HepG2 (cell line): ENCODE measurements at regions not wholly inside any gene's neighbourhood (a gene's known extent, or its start where the extent isn't known, plus 50 kb on each side); places are given as distances from the start of the nearest gene placed in this dataset.

ENCODE experiments used
- ATAC-seq: fragments of 200-7000 bp; cut with Tn5 transposase; 3 replicates; pipeline ENCODE4 v1.9.1; 2020; ENCODE audit warnings: mild to moderate bottlenecking, moderate library complexity
- BruUV-seq: library from RNA; stranded (reverse); fragments of 400-500 nt; replicated peaks from 2 replicates; lab custom pipeline; 2021; lab: Mats Ljungman, UMichigan
- CTCF ChIA-PET: fragments of 300-600 bp; formaldehyde crosslinking; extraction: SDS; loops from one replicate; lab custom pipeline; 2021; ENCODE audit warnings: low total read pairs, inconsistent platforms, low intra/inter-chr PET ratio; lab: Yijun Ruan, JAX
- POLR2A ChIA-PET: fragments of 350-600 bp; sonication (Branson Sonifier 250); formaldehyde crosslinking; loops from one replicate; lab custom pipeline; 2020; ENCODE audit warnings: antibody characterized with exemption, inconsistent platforms; lab: Yijun Ruan, JAX
- DNase-seq: peaks from one replicate; pipeline ENCODE4 v3.0.0-alpha.2; 2015; ENCODE audit warnings: low spot score
- FAIRE-seq: peaks from 3 replicates; lab custom pipeline; 2011; peaks lifted over from hg19 to GRCh38; lab: Jason Lieb, UNC
- H2AFZ ChIP-seq: one replicate; pipeline ENCODE4 v1.6.1; 2011; ENCODE audit warnings: low read length, inconsistent platforms
- H3K27ac ChIP-seq: fragments of 300-600 bp; 3 replicates; pipeline ENCODE4 v1.8.0; 2011; ENCODE audit warnings: mixed run types, mild to moderate bottlenecking, mixed read lengths, low read length, inconsistent platforms; ENCODE audit not compliant: insufficient read depth; ENCODE audit errors: extremely low read length
- H3K27me3 ChIP-seq, 2 experiments: fragments of 200-600 bp in 1 of 2; 2 replicates in 1 of 2; 3 replicates in 1 of 2; pipeline versions ENCODE4 v1.6.0 to v1.8.0; 2011; ENCODE audit warnings: low read length in 2 of 2, mild to moderate bottlenecking in 2 of 2, moderate library complexity in 2 of 2, inconsistent platforms in 1 of 2; ENCODE audit not compliant: insufficient read depth in 2 of 2, control insufficient read depth in 1 of 2
- H3K36me3 ChIP-seq, 2 experiments: fragments of 200-600 bp in 1 of 2; replicated peaks in 1 of 2; 2 replicates in 1 of 2; 3 replicates in 1 of 2; pipeline versions ENCODE4 v1.5.1 to v1.8.0; 2011; ENCODE audit warnings: low read length in 2 of 2, inconsistent platforms in 1 of 2; ENCODE audit not compliant: insufficient read depth in 2 of 2, control insufficient read depth in 1 of 2
- H3K4me1 ChIP-seq: 2 replicates; pipeline ENCODE4 v1.5.1; 2012; ENCODE audit warnings: low read length, inconsistent platforms; ENCODE audit not compliant: insufficient read depth
- H3K4me2 ChIP-seq: 2 replicates; pipeline ENCODE4 v1.6.0; 2011; ENCODE audit warnings: low read depth, low read length, inconsistent platforms
- H3K4me3 ChIP-seq, 3 experiments: fragments of 200-600 bp in 1 of 3; sonication (generic), shearing (Covaris generic) in 1 of 3; replicated peaks in 1 of 3; 2 replicates each; pipeline ENCODE4 v1.5.1; 2011 to 2016; ENCODE audit warnings: low read length in 3 of 3, inconsistent platforms in 2 of 3, low read depth in 2 of 3, mild to moderate bottlenecking in 2 of 3, control low read depth in 1 of 3, mixed read lengths in 1 of 3; ENCODE audit not compliant: insufficient read depth in 1 of 3
- H3K79me2 ChIP-seq: one replicate; pipeline ENCODE4 v1.6.1; 2011; ENCODE audit warnings: low read length, inconsistent platforms; ENCODE audit not compliant: insufficient read depth
- H3K9ac ChIP-seq: 2 replicates; pipeline ENCODE4 v1.6.0; 2011; ENCODE audit warnings: mild to moderate bottlenecking, low read depth, low read length, inconsistent platforms; ENCODE audit not compliant: insufficient read depth
- H3K9me3 ChIP-seq: 2 replicates; pipeline ENCODE4 v1.5.1; 2012; ENCODE audit warnings: mild to moderate bottlenecking, low read length
- H4K20me1 ChIP-seq: 2 replicates; pipeline ENCODE4 v1.6.0; 2011; ENCODE audit warnings: inconsistent platforms, mild to moderate bottlenecking, low read length, moderate library complexity; ENCODE audit not compliant: insufficient read depth
- CERS6 ChIP-seq: sonication (generic); formaldehyde crosslinking; IDR thresholded peaks from 2 replicates; pipeline ENCODE4 v1.5.0; 2020; ENCODE audit warnings: missing genetic modification reagents
- GZF1 ChIP-seq: sonication (generic); formaldehyde crosslinking; IDR thresholded peaks from 2 replicates; pipeline ENCODE4 v1.5.1; 2020; ENCODE audit warnings: mild to moderate bottlenecking, missing genetic modification reagents
- NFKBIZ ChIP-seq: IDR thresholded peaks from 2 replicates; pipeline ENCODE4 v1.6.1; 2018; ENCODE audit warnings: missing genetic modification reagents, missing compliant biosample characterization
- NFYC ChIP-seq: IDR thresholded peaks from 2 replicates; pipeline ENCODE4 v1.6.1; 2016; ENCODE audit warnings: missing genetic modification reagents, missing compliant biosample characterization
- ZBTB38 ChIP-seq: sonication (generic); formaldehyde crosslinking; IDR thresholded peaks from 2 replicates; pipeline ENCODE4 v1.5.1; 2020; ENCODE audit warnings: mild to moderate bottlenecking, missing genetic modification reagents
- ZFP62 ChIP-seq: sonication (generic); formaldehyde crosslinking; IDR thresholded peaks from 2 replicates; pipeline ENCODE4 v1.4.0; 2020; ENCODE audit warnings: missing genetic modification reagents
- ZNF318 ChIP-seq: sonication (generic); formaldehyde crosslinking; IDR thresholded peaks from 2 replicates; pipeline ENCODE4 v1.4.0; 2020; ENCODE audit warnings: mild to moderate bottlenecking, missing genetic modification reagents
- ZNF414 ChIP-seq: sonication (generic); formaldehyde crosslinking; IDR thresholded peaks from 2 replicates; pipeline ENCODE4 v1.5.0; 2020; ENCODE audit warnings: missing genetic modification reagents
- ZNF558 ChIP-seq: sonication (generic); formaldehyde crosslinking; IDR thresholded peaks from 2 replicates; pipeline ENCODE4 v1.9.0; 2022; ENCODE audit warnings: mild to moderate bottlenecking, missing genetic modification reagents, borderline replicate concordance
- ZNF703 ChIP-seq: sonication (generic); formaldehyde crosslinking; IDR thresholded peaks from 2 replicates; pipeline ENCODE4 v1.5.1; 2020; ENCODE audit warnings: missing genetic modification reagents, mild to moderate bottlenecking, moderate library complexity, borderline replicate concordance
- WGBS: methylation state at CpG from one replicate; pipeline ENCODE4 v1.1.6; 2017; ENCODE audit warnings: low lambda C conversion rate; 5-methylcytosine and 5-hydroxymethylcytosine counted together
- in situ Hi-C: cut with HindIII; loops from 2 replicates; pipeline ENCODE4 v1.10.0; 2017; ENCODE audit warnings: low pct_unique_long_range_greater_than_20kb; ENCODE audit not compliant: extremely low pct_ligation_motif_present
- intact Hi-C: fragments of 100-400 bp; cut with micrococcal nuclease; formaldehyde crosslinking; loops from one replicate; pipeline ENCODE4 v1.10.0; 2022; ENCODE audit not compliant: unreplicated experiment

- no peak for ATAC-seq
- no peak overlapping the region for H3K9ac ChIP-seq
- no peaks in the 10 kb centered on the region for H3K79me2 ChIP-seq
- no peaks in the 10 kb centered on the region for H3K36me3 ChIP-seq
- no peak for DNase-seq
- no peak overlapping the region for H3K4me3 ChIP-seq
- 36% methylated on average over 4 of the region's 4 CpGs for WGBS
- H2AFZ ChIP-seq, result no peak overlapping the region
- in situ Hi-C loops (no loop called here), intact Hi-C loops (no loop called here)
- POLR2A ChIA-PET, result no interaction called here
- FAIRE-seq, result no peak
- H3K9me3 ChIP-seq, result no peaks in the 10 kb centered on the region
- H3K4me1 ChIP-seq, result no peaks in the 10 kb centered on the region
- TF ChIP-seq ZNF558 (CRISPR knock-in tag), result no peak
- no peak for TF ChIP-seq NFYC (CRISPR knock-in tag)
- no peak for TF ChIP-seq ZFP62 (CRISPR knock-in tag)
- no peak for TF ChIP-seq GZF1 (CRISPR knock-in tag)
- TF ChIP-seq ZNF318 (CRISPR knock-in tag), result no peak
- no peak for TF ChIP-seq ZNF414 (CRISPR knock-in tag)
- TF ChIP-seq ZNF703 (CRISPR knock-in tag), result no peak
- TF ChIP-seq NFKBIZ (CRISPR knock-in tag), result no peak
- no peak for TF ChIP-seq CERS6
- no peak for TF ChIP-seq ZBTB38 (CRISPR knock-in tag)
- H4K20me1 ChIP-seq, result no peaks in the 10 kb centered on the region
- no TSS peak for BruUV-seq
- H3K27ac ChIP-seq, result no peak overlapping the region
- CTCF ChIA-PET, result no interaction called here
- H3K4me2 ChIP-seq, result no peak overlapping the region
- no peaks in the 10 kb centered on the region; a peak in 1 of 5 replicates for H3K27me3 ChIP-seq
Measured at GRCh38 chr18:55159027-55159426, 199.8 kb upstream of the CCDC68 start.
